Left lung (tissue), 4 donors: ENCODE measurements at regions not wholly inside any gene's neighbourhood (a gene's known extent, or its start where the extent isn't known, plus 50 kb on each side); places are given as distances from the start of the nearest gene placed in this dataset.

Source experiments
- ATAC-seq: fragments of 200-7000 bp; cut with Tn5 transposase; one replicate; pipeline ENCODE4 v1.9.1; 2020; ENCODE audit warnings: moderate library complexity
- DNase-seq, 4 donors: peaks; one replicate each; pipeline ENCODE4 v3.0.0-alpha.2; 2013 to 2020
- H3K27ac ChIP-seq, 2 donors: fragments of 200-600 bp; sonication (generic) in 1 of 2; one replicate each; pipeline versions ENCODE4 v1.5.0 to v1.8.0; 2020 to 2021
- H3K27me3 ChIP-seq, 2 donors: fragments of 200-600 bp; sonication (generic) in 1 of 2; one replicate each; pipeline versions ENCODE4 v1.5.0 to v1.8.0; 2020 to 2021
- H3K36me3 ChIP-seq, 2 donors: fragments of 200-600 bp; sonication (generic) in 1 of 2; one replicate each; pipeline versions ENCODE4 v1.5.0 to v1.8.0; 2020 to 2021
- H3K4me1 ChIP-seq, 2 donors: fragments of 200-600 bp; one replicate each; pipeline ENCODE4 v1.8.0; 2021
- H3K4me3 ChIP-seq, 2 donors: fragments of 200-600 bp; sonication (generic) in 1 of 2; one replicate each; pipeline versions ENCODE4 v1.5.0 to v1.8.0; 2020 to 2021; ENCODE audit warnings: mild to moderate bottlenecking in 1 of 2
- H3K9me3 ChIP-seq, 2 donors: fragments of 200-600 bp; sonication (generic) in 1 of 2; one replicate each; pipeline versions ENCODE4 v1.5.0 to v1.8.0; 2020 to 2021
- CTCF ChIP-seq, 2 donors: fragments of 200-600 bp; sonication (generic) in 1 of 2; IDR thresholded peaks; one replicate each; pipeline versions ENCODE4 v1.5.0 to v1.8.0; 2021; ENCODE audit warnings: antibody characterized with exemption in 2 of 2
- intact Hi-C, 2 donors: fragments of 100-400 bp; cut with DNase I; formaldehyde crosslinking; loops; one replicate each; pipeline versions ENCODE4 v1.11.2 to v1.14.2; 2022
- donor health status: DM: no; HTN: yes; CAD: no.
- donor health status: DM: no; HTN: no; CAD: no.

- Histone ChIP-seq H3K27ac (no peak overlapping the region), H3K9me3 (no peaks in the 10 kb centered on the region), H3K4me1 (no peaks in the 10 kb centered on the region), H3K36me3 (no peaks in the 10 kb centered on the region), H3K27me3 (no peaks in the 10 kb centered on the region), H3K4me3 (no peak overlapping the region)
- DNase-seq (no peak), ATAC-seq (no peak)
- no peak for TF ChIP-seq CTCF (IDR thresholded peaks at IDR 0.05)
- intact Hi-C loops = no loop called here
These were observed 936.2 kb upstream of the CHORDC1 start for GRCh38 chr11:91158891-91159537.

- DNase-seq (no peak), ATAC-seq (no peak)
- Histone ChIP-seq H3K4me3 (no peak overlapping the region), H3K27me3 (no peaks in the 10 kb centered on the region), H3K36me3 (no peaks in the 10 kb centered on the region), H3K27ac (no peak overlapping the region), H3K9me3 (no peaks in the 10 kb centered on the region), H3K4me1 (no peaks in the 10 kb centered on the region)
- TF ChIP-seq CTCF (IDR thresholded peaks at IDR 0.05) = no peak
- intact Hi-C loops = no loop called here
These were observed 935.4 kb upstream of the CHORDC1 start for GRCh38 chr11:91158297-91158696.

GRCh38 chr11:91156041-91156440, 933.2 kb upstream of the CHORDC1 start:
- intact Hi-C loops = no loop called here
- Histone ChIP-seq H3K9me3 (peaks cover 0 to 14% of the 10 kb centered on the region in 2 donors), H3K27ac (no peak overlapping the region), H3K4me1 (no peaks in the 10 kb centered on the region), H3K36me3 (no peaks in the 10 kb centered on the region), H3K4me3 (no peak overlapping the region), H3K27me3 (no peaks in the 10 kb centered on the region)
- ATAC-seq = no peak
- TF ChIP-seq CTCF (IDR thresholded peaks at IDR 0.05) = no peak
- DNase-seq = no peak

GRCh38 chr11:91147885-91148284, 925.0 kb upstream of the CHORDC1 start:
- Histone ChIP-seq H3K27ac (no peak overlapping the region), H3K4me1 (no peaks in the 10 kb centered on the region), H3K36me3 (no peaks in the 10 kb centered on the region), H3K4me3 (no peak overlapping the region), H3K27me3 (no peaks in the 10 kb centered on the region), H3K9me3 (peaks cover 0 to 11% of the 10 kb centered on the region in 2 donors)
- DNase-seq (no peak), ATAC-seq (no peak)
- no peak for TF ChIP-seq CTCF (IDR thresholded peaks at IDR 0.05)
- intact Hi-C loops = no loop called here

GRCh38 chr11:91141655-91142054, 918.8 kb upstream of the CHORDC1 start:
- no peak for ATAC-seq
- H3K27me3 ChIP-seq = no peaks in the 10 kb centered on the region
- no peaks in the 10 kb centered on the region for H3K9me3 ChIP-seq
- H3K4me3 ChIP-seq = no peak overlapping the region
- intact Hi-C loops = no loop called here
- no peaks in the 10 kb centered on the region for H3K36me3 ChIP-seq
- no peak for DNase-seq
- H3K4me1 ChIP-seq = no peaks in the 10 kb centered on the region
- no peak overlapping the region for H3K27ac ChIP-seq
- no peak for TF ChIP-seq CTCF (IDR thresholded peaks at IDR 0.05)
